Mucosa of descending colon (tissue), 3 donors: ENCODE measurements at regions not wholly inside any gene's neighbourhood (a gene's known extent, or its start where the extent isn't known, plus 50 kb on each side); places are given as distances from the start of the nearest gene placed in this dataset.

Experiments used
- ATAC-seq: fragments of 200-7000 bp; cut with Tn5 transposase; one replicate; pipeline ENCODE4 v1.9.1; 2020; ENCODE audit warnings: mild to moderate bottlenecking, moderate library complexity
- DNase-seq, 3 donors: peaks; one replicate each; pipeline ENCODE4 v3.0.0-alpha.2; 2020
- H3K36me3 ChIP-seq: fragments of 200-600 bp; one replicate; pipeline ENCODE4 v1.8.0; 2021; ENCODE audit warnings: low read depth, mild to moderate bottlenecking
- H3K4me1 ChIP-seq: fragments of 200-600 bp; one replicate; pipeline ENCODE4 v1.8.0; 2021; ENCODE audit warnings: low read depth, mild to moderate bottlenecking
- H3K4me3 ChIP-seq: fragments of 200-600 bp; one replicate; pipeline ENCODE4 v1.8.0; 2021; ENCODE audit warnings: mild to moderate bottlenecking
- H3K9me3 ChIP-seq: fragments of 200-600 bp; one replicate; pipeline ENCODE4 v1.8.0; 2021; ENCODE audit warnings: mild to moderate bottlenecking
- intact Hi-C, 2 donors: fragments of 100-400 bp; cut with DNase I in 1 of 2; cut with micrococcal nuclease in 1 of 2; formaldehyde crosslinking; loops; one replicate each; pipeline versions ENCODE4 v1.11.0 to v1.11.1; 2022; cut with DNase I, micrococcal nuclease
- TF ChIP-seq, protein P1 (sequence below): fragments of 200-600 bp; IDR thresholded peaks from one replicate; pipeline ENCODE4 v1.8.0; 2022; ENCODE audit warnings: antibody characterized with exemption, mild to moderate bottlenecking
- donor health status: DM: no; HTN: no; CAD: no; lungs with moderate emphysema.
- donor health status: DM: no; HTN: no; CAD: no.
- donor health status: DM: no; HTN: yes; CAD: no.

DNA sequence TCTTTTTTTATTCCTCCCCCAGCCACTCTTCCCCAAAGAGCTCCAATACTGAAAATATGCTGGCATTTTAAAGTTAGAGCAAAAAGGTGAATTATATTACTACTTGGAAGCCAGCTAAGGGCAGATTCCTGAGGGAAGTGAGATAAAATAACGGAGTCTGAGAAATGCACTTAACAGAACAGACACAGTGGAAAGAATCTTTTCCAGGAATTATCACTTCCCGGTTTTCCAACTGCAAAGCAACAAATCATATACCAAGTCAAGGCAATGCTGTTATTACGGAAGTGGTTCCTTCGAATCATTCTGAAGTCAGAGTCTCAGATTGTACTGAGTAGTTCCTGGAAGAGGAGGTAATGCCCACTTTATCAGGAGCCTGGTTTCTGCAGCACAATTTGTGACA is 435.0 kb upstream of the SPRED2 start:
- intact Hi-C loops = no loop called here
- DNase-seq (no peak), ATAC-seq (no peak)
- Histone ChIP-seq H3K4me1 (no peaks in the 10 kb centered on the region), H3K4me3 (no peak overlapping the region), H3K9me3 (no peaks in the 10 kb centered on the region), H3K36me3 (no peaks in the 10 kb centered on the region)
- TF ChIP-seq, protein P1, sequence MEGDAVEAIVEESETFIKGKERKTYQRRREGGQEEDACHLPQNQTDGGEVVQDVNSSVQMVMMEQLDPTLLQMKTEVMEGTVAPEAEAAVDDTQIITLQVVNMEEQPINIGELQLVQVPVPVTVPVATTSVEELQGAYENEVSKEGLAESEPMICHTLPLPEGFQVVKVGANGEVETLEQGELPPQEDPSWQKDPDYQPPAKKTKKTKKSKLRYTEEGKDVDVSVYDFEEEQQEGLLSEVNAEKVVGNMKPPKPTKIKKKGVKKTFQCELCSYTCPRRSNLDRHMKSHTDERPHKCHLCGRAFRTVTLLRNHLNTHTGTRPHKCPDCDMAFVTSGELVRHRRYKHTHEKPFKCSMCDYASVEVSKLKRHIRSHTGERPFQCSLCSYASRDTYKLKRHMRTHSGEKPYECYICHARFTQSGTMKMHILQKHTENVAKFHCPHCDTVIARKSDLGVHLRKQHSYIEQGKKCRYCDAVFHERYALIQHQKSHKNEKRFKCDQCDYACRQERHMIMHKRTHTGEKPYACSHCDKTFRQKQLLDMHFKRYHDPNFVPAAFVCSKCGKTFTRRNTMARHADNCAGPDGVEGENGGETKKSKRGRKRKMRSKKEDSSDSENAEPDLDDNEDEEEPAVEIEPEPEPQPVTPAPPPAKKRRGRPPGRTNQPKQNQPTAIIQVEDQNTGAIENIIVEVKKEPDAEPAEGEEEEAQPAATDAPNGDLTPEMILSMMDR = no peak

DNA sequence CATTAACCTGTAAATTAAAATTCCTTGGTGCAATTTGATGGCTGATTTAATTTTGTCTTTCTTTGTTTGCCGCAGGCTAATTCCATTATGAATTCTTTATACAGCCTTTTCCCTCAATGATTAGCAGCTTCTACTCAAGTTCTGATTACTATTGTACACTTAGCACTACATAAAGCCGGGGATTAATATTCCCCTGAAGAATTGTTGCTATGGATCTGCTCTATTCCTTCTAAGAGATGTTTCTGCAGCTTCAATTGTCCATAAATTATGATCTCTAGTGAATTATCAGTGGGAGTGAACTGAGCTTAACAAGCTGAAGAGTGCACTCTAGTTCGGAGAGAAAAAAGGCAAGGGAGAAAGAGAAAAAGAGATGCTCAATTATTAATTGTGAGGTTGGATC is 433.7 kb upstream of the SPRED2 start:
- DNase-seq = no peak
- no peak for ATAC-seq
- Histone ChIP-seq H3K4me1 (no peaks in the 10 kb centered on the region), H3K36me3 (no peaks in the 10 kb centered on the region), H3K9me3 (no peaks in the 10 kb centered on the region), H3K4me3 (no peak overlapping the region)
- intact Hi-C loops = no loop called here
- TF ChIP-seq, protein P1 = no peak

DNA sequence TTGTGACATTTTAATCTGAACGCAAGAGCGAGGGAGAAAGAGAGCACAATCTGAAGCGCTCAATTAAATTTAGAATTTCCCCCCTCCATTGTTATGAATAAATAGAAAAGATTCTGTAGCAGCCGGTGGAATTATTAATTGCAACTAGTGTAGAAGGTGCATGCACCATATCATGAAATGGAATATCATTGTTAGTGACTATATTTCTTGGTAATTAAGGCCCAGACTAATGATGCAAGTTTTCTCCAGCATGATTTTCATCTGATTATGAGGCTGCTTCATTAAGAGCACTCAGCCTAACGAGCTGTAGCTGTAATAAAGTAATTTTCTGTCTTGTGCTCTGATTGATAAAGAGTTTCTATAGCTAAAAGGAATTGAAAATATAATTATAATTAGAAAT is 432.2 kb upstream of the SPRED2 start:
- Histone ChIP-seq H3K36me3 (no peaks in the 10 kb centered on the region), H3K9me3 (no peaks in the 10 kb centered on the region), H3K4me3 (no peak overlapping the region), H3K4me1 (no peaks in the 10 kb centered on the region)
- no peak for DNase-seq
- ATAC-seq = no peak
- TF ChIP-seq, protein P1 = no peak
- intact Hi-C loops = no loop called here

DNA sequence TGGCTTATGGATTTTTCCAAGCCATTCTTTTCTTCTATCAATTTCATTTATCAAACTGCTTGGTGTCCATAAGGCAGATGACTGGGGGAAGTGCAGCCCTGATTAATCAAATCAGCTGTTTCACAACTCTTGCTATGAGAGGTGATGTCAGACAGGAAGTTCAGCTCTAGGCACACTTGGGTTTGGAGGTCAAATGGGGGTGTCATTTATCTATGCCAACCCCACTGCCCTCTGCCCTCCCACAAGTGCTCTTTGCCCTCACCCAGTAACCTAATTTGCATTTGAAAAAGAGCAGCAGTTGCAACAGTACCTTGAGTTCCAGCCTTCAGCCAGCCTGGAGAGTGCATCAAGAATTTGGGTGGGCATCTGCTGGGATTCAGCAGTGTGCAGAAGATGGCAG is 431.3 kb upstream of the SPRED2 start:
- Histone ChIP-seq H3K36me3 (no peaks in the 10 kb centered on the region), H3K4me3 (no peak overlapping the region), H3K4me1 (no peaks in the 10 kb centered on the region), H3K9me3 (no peaks in the 10 kb centered on the region)
- intact Hi-C loops = no loop called here
- DNase-seq = no peak
- TF ChIP-seq, protein P1 = no peak
- no peak for ATAC-seq

DNA sequence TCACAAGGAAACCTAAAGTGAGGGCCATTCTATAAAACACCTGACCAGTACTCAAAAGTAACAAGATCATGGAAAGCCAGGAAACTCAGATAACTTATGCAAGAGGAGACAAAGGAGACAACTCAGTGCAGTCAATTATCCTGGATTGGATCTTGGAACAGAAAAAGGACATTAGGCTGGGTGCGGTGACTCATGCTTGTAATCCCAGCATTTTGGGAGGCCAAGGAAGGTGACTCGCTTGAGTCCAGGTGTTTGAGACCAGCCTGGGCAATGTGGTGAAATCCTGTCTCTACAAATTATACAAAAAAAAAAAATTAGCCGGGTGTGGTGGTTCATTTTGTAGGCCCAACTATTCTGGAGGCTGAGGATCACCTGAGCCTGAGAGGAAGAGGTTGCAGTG is 424.5 kb upstream of the SPRED2 start:
- ATAC-seq = no peak

DNA sequence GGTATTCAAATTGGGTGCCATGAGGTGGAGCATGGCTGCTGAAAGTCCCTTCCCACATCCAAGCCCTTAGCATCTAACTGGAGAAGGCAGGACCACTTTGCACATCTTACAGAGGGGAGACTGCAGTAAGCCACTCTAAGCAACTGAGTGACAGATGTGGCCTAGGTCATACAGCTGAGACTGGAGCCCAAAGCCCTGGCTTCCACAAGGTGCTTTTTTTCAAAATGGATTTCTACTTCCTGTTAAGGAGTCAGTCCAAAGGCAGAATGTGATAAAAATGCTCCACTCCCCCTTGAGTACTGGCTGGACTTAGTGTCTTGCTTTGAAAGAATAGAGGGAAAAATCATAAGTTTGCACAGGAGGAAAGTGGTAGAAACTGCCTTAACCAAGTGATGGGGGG is 424.0 kb upstream of the SPRED2 start:
- TF ChIP-seq, protein P1 = no peak
- DNase-seq (no peak), ATAC-seq (no peak)
- intact Hi-C loops = no loop called here
- Histone ChIP-seq H3K4me3 (no peak overlapping the region), H3K36me3 (no peaks in the 10 kb centered on the region), H3K9me3 (no peaks in the 10 kb centered on the region), H3K4me1 (no peaks in the 10 kb centered on the region)

More for the DNA sequence above, 424.5 kb upstream of the SPRED2 start:
- TF ChIP-seq, protein P1 = no peak
- H3K4me1 ChIP-seq = no peaks in the 10 kb centered on the region
- intact Hi-C loops = no loop called here
- H3K9me3 ChIP-seq = no peaks in the 10 kb centered on the region
- no peak overlapping the region for H3K4me3 ChIP-seq
- H3K36me3 ChIP-seq = no peaks in the 10 kb centered on the region
- DNase-seq = no peak
